Panc1 (cell line): ENCODE measurements at regions not wholly inside any gene's neighbourhood (a gene's known extent, or its start where the extent isn't known, plus 50 kb on each side); places are given as distances from the start of the nearest gene placed in this dataset.

Experiments used
- ATAC-seq: fragments of 200-7000 bp; cut with Tn5 transposase; 2 replicates; pipeline ENCODE4 v1.9.1; 2020; ENCODE audit warnings: mild to moderate bottlenecking, moderate library complexity
- BruUV-seq: library from RNA; stranded (reverse); fragments of 400-500 nt; replicated peaks from 2 replicates; lab custom pipeline; 2021; lab: Mats Ljungman, UMichigan
- CTCF ChIA-PET: fragments of 300-600 bp; sonication (Branson Sonifier 250); formaldehyde crosslinking; loops from one replicate; lab custom pipeline; 2022; ENCODE audit warnings: antibody characterized with exemption; lab: Charles Lee
- POLR2A ChIA-PET: fragments of 300-600 bp; sonication (Branson Sonifier 250); formaldehyde crosslinking; loops from one replicate; lab custom pipeline; 2022; ENCODE audit warnings: antibody characterized with exemption; lab: Charles Lee
- DNase-seq: peaks from one replicate; pipeline ENCODE4 v3.0.0-alpha.2; 2010; ENCODE audit warnings: low read depth, low spot score
- H3K27ac ChIP-seq: 2 replicates; pipeline ENCODE4 v1.5.1; 2011; ENCODE audit warnings: mild to moderate bottlenecking, low read length, inconsistent platforms
- H3K27me3 ChIP-seq: fragments of 200-500 bp; sonication (Bioruptor generic); 2 replicates; pipeline ENCODE4 v1.6.0; 2014; ENCODE audit warnings: low read length, inconsistent platforms; ENCODE audit not compliant: control insufficient read depth, insufficient read depth
- H3K36me3 ChIP-seq: fragments of 200-500 bp; sonication (Bioruptor generic); 2 replicates; pipeline ENCODE4 v1.5.1; 2014; ENCODE audit warnings: inconsistent platforms, mild to moderate bottlenecking, low read length, moderate library complexity; ENCODE audit not compliant: control insufficient read depth, insufficient read depth
- H3K4me1 ChIP-seq: 2 replicates; pipeline ENCODE4 v1.5.1; 2011; ENCODE audit warnings: inconsistent platforms, mild to moderate bottlenecking, low read length, moderate library complexity; ENCODE audit not compliant: control insufficient read depth, insufficient read depth
- H3K4me3 ChIP-seq, 2 experiments: 2 replicates each; pipeline ENCODE4 v1.5.1; 2011 to 2012; ENCODE audit warnings: low read depth in 2 of 2, low read length in 2 of 2, mild to moderate bottlenecking in 2 of 2, inconsistent platforms in 1 of 2, moderate library complexity in 1 of 2
- H3K9me3 ChIP-seq: fragments of 200-500 bp; sonication (Bioruptor generic); 2 replicates; pipeline ENCODE4 v1.5.1; 2014; ENCODE audit warnings: low read depth, mild to moderate bottlenecking, inconsistent platforms, low read length, moderate library complexity; ENCODE audit not compliant: control insufficient read depth, insufficient read depth
- POLR2AphosphoS5 ChIP-seq: IDR thresholded peaks from 2 replicates; pipeline ENCODE4 v1.6.1; 2012; ENCODE audit warnings: mild to moderate bottlenecking, low read depth, low read length, moderate library complexity
- REST ChIP-seq, 2 experiments: IDR thresholded peaks; 2 replicates each; pipeline ENCODE4 v1.6.1; 2011 to 2012; ENCODE audit warnings: low read depth in 2 of 2, control low read depth in 1 of 2, low read length in 1 of 2, mild to moderate bottlenecking in 1 of 2, moderate library complexity in 1 of 2; ENCODE audit not compliant: insufficient read depth in 1 of 2
- SIN3A ChIP-seq: IDR thresholded peaks from 2 replicates; pipeline ENCODE4 v1.6.1; 2012; ENCODE audit warnings: low read depth, mild to moderate bottlenecking, low read length, moderate library complexity, borderline replicate concordance; ENCODE audit not compliant: insufficient read depth
- TCF7L2 ChIP-seq: IDR thresholded peaks from 2 replicates; pipeline ENCODE4 v1.6.1; 2011; ENCODE audit warnings: mild to moderate bottlenecking, low read depth, low read length, inconsistent platforms
- in situ Hi-C: cut with HindIII; loops from 2 replicates; pipeline ENCODE4 v1.10.0; 2016; ENCODE audit warnings: low sequenced_read_pairs, low pct_unique_long_range_greater_than_20kb
- intact Hi-C: fragments of 100-400 bp; cut with micrococcal nuclease; formaldehyde crosslinking; loops from one replicate; pipeline ENCODE4 v1.10.0; 2022; ENCODE audit not compliant: unreplicated experiment
- TF ChIP-seq, protein P1 (sequence below): fragments of 450-650 bp; IDR thresholded peaks from 2 replicates; pipeline ENCODE4 v1.5.1; 2017; ENCODE audit warnings: mild to moderate bottlenecking

DNA sequence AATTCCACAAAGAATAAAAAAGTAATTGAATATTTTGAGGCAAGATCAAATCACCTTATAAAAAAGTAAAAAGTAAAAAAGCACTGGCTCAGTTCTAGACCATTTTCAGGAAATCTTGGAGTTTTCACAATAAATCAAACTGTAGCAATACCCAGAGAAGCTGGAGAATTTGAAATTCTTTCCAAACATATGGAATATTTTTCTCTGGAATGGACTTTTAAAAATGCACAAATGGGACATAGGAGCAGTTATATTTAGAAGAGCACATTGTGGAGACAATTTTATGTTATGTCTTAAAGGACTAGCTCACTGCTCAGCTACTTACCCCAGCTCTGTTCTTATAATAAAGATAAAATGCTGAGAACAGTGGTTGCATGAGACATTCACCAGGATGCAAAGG is 211.9 kb upstream of the KIT start:
- no peaks in the 10 kb centered on the region for H3K27me3 ChIP-seq
- ChIA-PET CTCF (no interaction called here), POLR2A (no interaction called here)
- DNase-seq, result no peak
- H3K36me3 ChIP-seq, result no peaks in the 10 kb centered on the region
- ATAC-seq, result no peak
- no peak overlapping the region for H3K27ac ChIP-seq
- H3K4me3 ChIP-seq, result no peak overlapping the region
- H3K9me3 ChIP-seq, result no peaks in the 10 kb centered on the region
- TF ChIP-seq SIN3A (no peak), REST (IDR thresholded peaks at IDR 0.05; ENCODE audit: insufficient read depth in 1 of 2, low read depth in 2 of 2, low read length in 1 of 2) (no peak)
- no peaks in the 10 kb centered on the region for H3K4me1 ChIP-seq
- in situ Hi-C loops, result no loop called here
- no TSS peak for BruUV-seq
- intact Hi-C loops, result no loop called here

DNA sequence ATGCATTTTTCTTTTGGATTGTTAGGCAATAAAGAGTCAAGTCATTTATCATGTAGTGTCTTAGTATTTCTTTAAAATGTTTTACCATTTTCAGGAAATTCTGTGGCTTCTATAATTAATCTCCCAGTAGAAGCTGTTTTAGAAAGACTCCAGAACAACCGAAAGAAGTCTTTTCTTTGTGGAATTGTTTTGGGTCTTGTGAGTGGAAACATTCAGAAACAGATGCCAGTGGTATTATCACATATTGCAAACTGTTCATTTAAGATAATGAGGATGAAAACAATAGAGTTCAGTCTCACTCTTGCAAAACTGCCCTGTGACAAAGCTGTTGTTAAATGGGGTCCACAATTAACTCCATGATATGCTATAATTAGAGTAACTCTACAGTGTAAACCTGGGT is 211.2 kb upstream of the KIT start:
- BruUV-seq, result no TSS peak
- no peaks in the 10 kb centered on the region for H3K36me3 ChIP-seq
- no peaks in the 10 kb centered on the region for H3K9me3 ChIP-seq
- H3K4me3 ChIP-seq, result no peak overlapping the region
- no peak overlapping the region for H3K27ac ChIP-seq
- POLR2A ChIA-PET, result no interaction called here
- no peaks in the 10 kb centered on the region for H3K4me1 ChIP-seq
- no peaks in the 10 kb centered on the region for H3K27me3 ChIP-seq
- TF ChIP-seq SIN3A (no peak), REST (IDR thresholded peaks at IDR 0.05; ENCODE audit: insufficient read depth in 1 of 2, low read depth in 2 of 2, low read length in 1 of 2) (no peak), POLR2AphosphoS5 (no peak), TCF7L2 (no peak)
- TF ChIP-seq, protein P1, sequence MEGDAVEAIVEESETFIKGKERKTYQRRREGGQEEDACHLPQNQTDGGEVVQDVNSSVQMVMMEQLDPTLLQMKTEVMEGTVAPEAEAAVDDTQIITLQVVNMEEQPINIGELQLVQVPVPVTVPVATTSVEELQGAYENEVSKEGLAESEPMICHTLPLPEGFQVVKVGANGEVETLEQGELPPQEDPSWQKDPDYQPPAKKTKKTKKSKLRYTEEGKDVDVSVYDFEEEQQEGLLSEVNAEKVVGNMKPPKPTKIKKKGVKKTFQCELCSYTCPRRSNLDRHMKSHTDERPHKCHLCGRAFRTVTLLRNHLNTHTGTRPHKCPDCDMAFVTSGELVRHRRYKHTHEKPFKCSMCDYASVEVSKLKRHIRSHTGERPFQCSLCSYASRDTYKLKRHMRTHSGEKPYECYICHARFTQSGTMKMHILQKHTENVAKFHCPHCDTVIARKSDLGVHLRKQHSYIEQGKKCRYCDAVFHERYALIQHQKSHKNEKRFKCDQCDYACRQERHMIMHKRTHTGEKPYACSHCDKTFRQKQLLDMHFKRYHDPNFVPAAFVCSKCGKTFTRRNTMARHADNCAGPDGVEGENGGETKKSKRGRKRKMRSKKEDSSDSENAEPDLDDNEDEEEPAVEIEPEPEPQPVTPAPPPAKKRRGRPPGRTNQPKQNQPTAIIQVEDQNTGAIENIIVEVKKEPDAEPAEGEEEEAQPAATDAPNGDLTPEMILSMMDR, result no peak
- CTCF ChIA-PET, result no interaction called here
- DNase-seq, result no peak
- ATAC-seq, result no peak
- intact Hi-C loops (no loop called here), in situ Hi-C loops (no loop called here)
